ENCODE measurements at regions not wholly inside any gene's neighbourhood (a gene's known extent, or its start where the extent isn't known, plus 50 kb on each side); places are given as distances from the start of the nearest gene placed in this dataset.
"Not testable (repeated sequence)": the region's sequence is repeated elsewhere in the genome, so short reads cannot be mapped to it uniquely, and the experiment has no call there.

GRCh38 chr4:3955321-3956164 lies 189.4 kb downstream of the ADRA2C start:
- DNase-seq (ENCODE audit: low spot score) = peak; percentile 96

GRCh38 chr4:3956165-3956867 lies 190.1 kb downstream of the ADRA2C start:
- not testable (repeated sequence) for DNase-seq (ENCODE audit: low spot score)

GRCh38 chr4:3961091-3961672 lies 195.0 kb downstream of the ADRA2C start:
- not testable (repeated sequence) for DNase-seq (ENCODE audit: low spot score)

GRCh38 chr4:3964572-3965278 lies 198.5 kb downstream of the ADRA2C start:
- DNase-seq (ENCODE audit: low spot score) = not testable (repeated sequence)

- not testable (repeated sequence) for DNase-seq (ENCODE audit: low spot score)
Measured at GRCh38 chr4:3967204-3967603, 201.0 kb downstream of the ADRA2C start.

- DNase-seq (ENCODE audit: low spot score) = not testable (repeated sequence)
Measured at GRCh38 chr4:3972626-3973025, 206.4 kb downstream of the ADRA2C start.

- not testable (repeated sequence) for DNase-seq (ENCODE audit: low spot score)
Measured at GRCh38 chr4:3973581-3974200, 207.5 kb downstream of the ADRA2C start.

GRCh38 chr4:3983518-3984125 lies 217.4 kb downstream of the ADRA2C start:
- not testable (repeated sequence) for DNase-seq (ENCODE audit: low spot score)

- DNase-seq (ENCODE audit: low spot score) = not testable (repeated sequence)
Measured at GRCh38 chr4:3984796-3985195, 218.6 kb downstream of the ADRA2C start.

- DNase-seq (ENCODE audit: low spot score) = not testable (repeated sequence)
Measured at GRCh38 chr4:3986412-3986811, 220.2 kb downstream of the ADRA2C start.

- DNase-seq (ENCODE audit: low spot score) = not testable (repeated sequence)
Measured at GRCh38 chr4:3997386-3997785, 229.3 kb downstream of the OTOP1 start.

- DNase-seq (ENCODE audit: low spot score) = not testable (repeated sequence)
Measured at GRCh38 chr4:4004036-4004435, 222.7 kb downstream of the OTOP1 start.

GRCh38 chr4:4004702-4005101 lies 222.0 kb downstream of the OTOP1 start:
- not testable (repeated sequence) for DNase-seq (ENCODE audit: low spot score)

GRCh38 chr4:4006356-4006755 lies 220.4 kb downstream of the OTOP1 start:
- DNase-seq (ENCODE audit: low spot score) = not testable (repeated sequence)

GRCh38 chr4:4019071-4019470 lies 207.7 kb downstream of the OTOP1 start:
- not testable (repeated sequence) for DNase-seq (ENCODE audit: low spot score)

GRCh38 chr4:4021161-4021560 lies 205.6 kb downstream of the OTOP1 start:
- DNase-seq (ENCODE audit: low spot score) = not testable (repeated sequence)

GRCh38 chr4:4026708-4027107 lies 200.0 kb downstream of the OTOP1 start:
- DNase-seq (ENCODE audit: low spot score) = not testable (repeated sequence)

- not testable (repeated sequence) for DNase-seq (ENCODE audit: low spot score)
Measured at GRCh38 chr4:4028752-4029151, 198.0 kb downstream of the OTOP1 start.

- not testable (repeated sequence) for DNase-seq (ENCODE audit: low spot score)
Measured at GRCh38 chr4:4030509-4030908, 196.2 kb downstream of the OTOP1 start.

- DNase-seq (ENCODE audit: low spot score) = not testable (repeated sequence)
Measured at GRCh38 chr4:4031446-4032135, 195.1 kb downstream of the OTOP1 start.
